Hepatocyte (in vitro differentiated cells): ENCODE measurements at regions not wholly inside any gene's neighbourhood (a gene's known extent, or its start where the extent isn't known, plus 50 kb on each side); places are given as distances from the start of the nearest gene placed in this dataset.

Source experiments
- DNase-seq: peaks from one replicate; pipeline ENCODE4 v3.0.0-alpha.2; 2016; ENCODE audit warnings: low spot score
- H2AFZ ChIP-seq: fragments of 200-600 bp; sonication (generic); 2 replicates; pipeline ENCODE4 v1.6.0; 2016; ENCODE audit warnings: antibody characterized with exemption, mild to moderate bottlenecking
- H3K27ac ChIP-seq: fragments of 200-600 bp; sonication (generic); 2 replicates; pipeline ENCODE4 v1.5.1; 2016; ENCODE audit warnings: mild to moderate bottlenecking
- H3K27me3 ChIP-seq: fragments of 200-600 bp; sonication (generic); 2 replicates; pipeline ENCODE4 v1.6.1; 2016
- H3K36me3 ChIP-seq: fragments of 200-600 bp; sonication (generic); replicated peaks from 2 replicates; pipeline ENCODE4 v1.5.1; 2016; ENCODE audit warnings: low read depth; ENCODE audit not compliant: insufficient read depth
- H3K4me1 ChIP-seq: fragments of 200-600 bp; sonication (generic); 2 replicates; pipeline ENCODE4 v1.5.1; 2016; ENCODE audit warnings: mild to moderate bottlenecking, moderate library complexity; ENCODE audit not compliant: insufficient read depth
- H3K4me2 ChIP-seq: fragments of 200-600 bp; sonication (generic); 2 replicates; pipeline ENCODE4 v1.6.0; 2016
- H3K4me3 ChIP-seq: fragments of 200-600 bp; sonication (generic); 2 replicates; pipeline ENCODE4 v1.5.1; 2016; ENCODE audit warnings: mild to moderate bottlenecking
- H3K79me2 ChIP-seq: fragments of 200-600 bp; sonication (generic); 2 replicates; pipeline ENCODE4 v1.6.0; 2017; ENCODE audit warnings: mild to moderate bottlenecking
- H3K9me2 ChIP-seq: fragments of 200-600 bp; sonication (generic); replicated peaks from 2 replicates; pipeline ENCODE4 v1.6.0; 2017; ENCODE audit warnings: mild to moderate bottlenecking; ENCODE audit not compliant: insufficient read depth
- H3K9me3 ChIP-seq: fragments of 200-600 bp; sonication (generic); 2 replicates; pipeline ENCODE4 v1.5.1; 2016; ENCODE audit warnings: low read depth, mild to moderate bottlenecking
- H4K20me1 ChIP-seq: fragments of 200-600 bp; sonication (generic); 2 replicates; pipeline ENCODE4 v1.6.0; 2016; ENCODE audit warnings: mild to moderate bottlenecking; ENCODE audit not compliant: insufficient read depth, poor library complexity, severe bottlenecking
- EZH2 ChIP-seq: fragments of 200-600 bp; sonication (generic); IDR thresholded peaks from 2 replicates; pipeline ENCODE4 v1.6.1; 2016; ENCODE audit warnings: antibody characterized with exemption, mild to moderate bottlenecking, borderline replicate concordance
- EZH2phosphoT487 ChIP-seq: fragments of 200-600 bp; sonication (generic); IDR thresholded peaks from one replicate; pipeline ENCODE4 v1.6.1; 2018; ENCODE audit warnings: antibody characterized with exemption, mild to moderate bottlenecking, low read depth, moderate library complexity; ENCODE audit not compliant: unreplicated experiment, severe bottlenecking
- WGBS: methylation state at CpG from one replicate; pipeline ENCODE4 v1.1.6; 2016; ENCODE audit warnings: low lambda C conversion rate; ENCODE audit errors: missing lambda C conversion rate; 5-methylcytosine and 5-hydroxymethylcytosine counted together
- TF ChIP-seq, protein P1 (sequence below): fragments of 200-600 bp; sonication (generic); IDR thresholded peaks from 2 replicates; pipeline ENCODE4 v1.5.1; 2016; ENCODE audit warnings: antibody characterized with exemption, mild to moderate bottlenecking; ENCODE audit not compliant: poor library complexity

- Histone ChIP-seq H3K4me3 (no peak overlapping the region), H2AFZ (no peak overlapping the region), H3K9me3 (no peaks in the 10 kb centered on the region), H3K36me3 (no peaks in the 10 kb centered on the region), H3K27me3 (no peaks in the 10 kb centered on the region), H3K27ac (no peak overlapping the region), H3K4me1 (no peaks in the 10 kb centered on the region), H3K79me2 (no peaks in the 10 kb centered on the region), H4K20me1 (no peaks in the 10 kb centered on the region), H3K9me2 (no peaks in the 10 kb centered on the region), H3K4me2 (no peak overlapping the region)
- DNase-seq: no peak
- TF ChIP-seq EZH2 (no peak), EZH2phosphoT487 (no peak)
- TF ChIP-seq, protein P1, sequence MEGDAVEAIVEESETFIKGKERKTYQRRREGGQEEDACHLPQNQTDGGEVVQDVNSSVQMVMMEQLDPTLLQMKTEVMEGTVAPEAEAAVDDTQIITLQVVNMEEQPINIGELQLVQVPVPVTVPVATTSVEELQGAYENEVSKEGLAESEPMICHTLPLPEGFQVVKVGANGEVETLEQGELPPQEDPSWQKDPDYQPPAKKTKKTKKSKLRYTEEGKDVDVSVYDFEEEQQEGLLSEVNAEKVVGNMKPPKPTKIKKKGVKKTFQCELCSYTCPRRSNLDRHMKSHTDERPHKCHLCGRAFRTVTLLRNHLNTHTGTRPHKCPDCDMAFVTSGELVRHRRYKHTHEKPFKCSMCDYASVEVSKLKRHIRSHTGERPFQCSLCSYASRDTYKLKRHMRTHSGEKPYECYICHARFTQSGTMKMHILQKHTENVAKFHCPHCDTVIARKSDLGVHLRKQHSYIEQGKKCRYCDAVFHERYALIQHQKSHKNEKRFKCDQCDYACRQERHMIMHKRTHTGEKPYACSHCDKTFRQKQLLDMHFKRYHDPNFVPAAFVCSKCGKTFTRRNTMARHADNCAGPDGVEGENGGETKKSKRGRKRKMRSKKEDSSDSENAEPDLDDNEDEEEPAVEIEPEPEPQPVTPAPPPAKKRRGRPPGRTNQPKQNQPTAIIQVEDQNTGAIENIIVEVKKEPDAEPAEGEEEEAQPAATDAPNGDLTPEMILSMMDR: no peak
- WGBS: 90% methylated on average over 7 of the region's 7 CpGs
Observed at GRCh38 chr4:133394971-133395627, 246.0 kb downstream of the PCDH10 start.

DNA sequence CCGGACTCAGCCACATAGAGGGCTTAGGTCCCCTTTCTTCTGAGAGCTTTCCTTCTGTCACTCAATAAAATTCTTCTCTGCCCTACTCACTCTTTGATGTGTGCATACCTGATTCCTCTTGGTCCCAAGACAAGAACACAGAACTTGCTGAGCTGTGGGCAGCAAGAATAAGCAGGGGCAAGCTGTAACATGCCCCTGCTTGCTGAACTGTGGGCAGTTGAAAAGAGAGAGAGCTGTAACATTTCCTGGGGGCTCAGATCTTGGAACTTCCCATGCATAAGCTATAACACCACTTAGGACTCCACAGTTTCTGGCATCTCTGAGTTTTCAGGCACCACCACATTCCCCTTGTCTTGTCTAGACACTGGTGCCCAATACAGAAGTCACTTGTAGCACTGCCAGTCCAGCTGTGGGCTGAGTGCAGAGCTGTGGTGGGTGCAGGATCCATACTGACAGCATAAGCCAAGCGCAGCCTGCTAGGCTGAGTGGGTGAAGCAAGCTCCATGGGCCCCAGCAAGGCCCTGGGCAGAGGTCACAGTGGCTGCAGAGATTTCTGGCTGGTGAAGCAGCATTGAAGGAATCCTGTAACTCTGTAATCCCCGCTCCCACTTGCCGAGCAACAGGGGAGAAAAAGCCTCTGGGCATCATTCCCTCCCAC, 241.2 kb downstream of the PCDH10 start:
- Histone ChIP-seq H3K79me2 (no peaks in the 10 kb centered on the region), H3K4me1 (no peaks in the 10 kb centered on the region), H3K36me3 (no peaks in the 10 kb centered on the region), H3K9me3 (no peaks in the 10 kb centered on the region), H3K9me2 (no peaks in the 10 kb centered on the region), H2AFZ (no peak overlapping the region), H3K4me2 (no peak overlapping the region), H3K4me3 (no peak overlapping the region), H3K27ac (no peak overlapping the region), H3K27me3 (no peaks in the 10 kb centered on the region), H4K20me1 (no peaks in the 10 kb centered on the region)
- no peak for DNase-seq
- 67% methylated on average over 4 of the region's 4 CpGs for WGBS
- no peak for TF ChIP-seq EZH2phosphoT487
- TF ChIP-seq, protein P1: no peak
- TF ChIP-seq EZH2: no peak

DNA sequence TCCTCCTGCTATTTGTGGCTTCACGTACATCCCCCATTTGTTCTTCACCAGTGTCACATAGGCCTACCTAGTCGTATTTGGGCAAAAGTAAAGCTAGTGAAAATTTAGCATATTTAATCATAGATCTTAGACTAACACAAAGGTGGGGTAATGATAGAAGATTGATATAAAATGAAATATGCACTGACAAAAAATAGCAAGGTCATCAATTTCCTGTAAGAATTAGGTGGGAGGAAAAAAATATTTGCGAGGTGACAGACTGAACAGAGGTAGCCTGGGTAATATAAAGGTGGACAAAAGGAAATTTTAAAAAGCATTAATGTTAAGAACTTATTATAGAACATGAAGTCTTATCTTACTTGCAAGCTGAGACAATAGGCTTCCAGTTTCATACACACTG, 239.9 kb downstream of the PCDH10 start:
- no peaks in the 10 kb centered on the region for H3K79me2 ChIP-seq
- no peaks in the 10 kb centered on the region for H3K27me3 ChIP-seq
- no peak overlapping the region for H2AFZ ChIP-seq
- H3K4me2 ChIP-seq: no peak overlapping the region
- H3K4me3 ChIP-seq: no peak overlapping the region
- no peaks in the 10 kb centered on the region for H4K20me1 ChIP-seq
- no peak overlapping the region for H3K27ac ChIP-seq
- DNase-seq: no peak
- no peaks in the 10 kb centered on the region for H3K9me3 ChIP-seq
- no peaks in the 10 kb centered on the region for H3K36me3 ChIP-seq
- H3K4me1 ChIP-seq: no peaks in the 10 kb centered on the region
- H3K9me2 ChIP-seq: no peaks in the 10 kb centered on the region
- WGBS: 97% methylated on average over 3 of the region's 3 CpGs
- TF ChIP-seq EZH2phosphoT487: no peak
- TF ChIP-seq EZH2: no peak

DNA sequence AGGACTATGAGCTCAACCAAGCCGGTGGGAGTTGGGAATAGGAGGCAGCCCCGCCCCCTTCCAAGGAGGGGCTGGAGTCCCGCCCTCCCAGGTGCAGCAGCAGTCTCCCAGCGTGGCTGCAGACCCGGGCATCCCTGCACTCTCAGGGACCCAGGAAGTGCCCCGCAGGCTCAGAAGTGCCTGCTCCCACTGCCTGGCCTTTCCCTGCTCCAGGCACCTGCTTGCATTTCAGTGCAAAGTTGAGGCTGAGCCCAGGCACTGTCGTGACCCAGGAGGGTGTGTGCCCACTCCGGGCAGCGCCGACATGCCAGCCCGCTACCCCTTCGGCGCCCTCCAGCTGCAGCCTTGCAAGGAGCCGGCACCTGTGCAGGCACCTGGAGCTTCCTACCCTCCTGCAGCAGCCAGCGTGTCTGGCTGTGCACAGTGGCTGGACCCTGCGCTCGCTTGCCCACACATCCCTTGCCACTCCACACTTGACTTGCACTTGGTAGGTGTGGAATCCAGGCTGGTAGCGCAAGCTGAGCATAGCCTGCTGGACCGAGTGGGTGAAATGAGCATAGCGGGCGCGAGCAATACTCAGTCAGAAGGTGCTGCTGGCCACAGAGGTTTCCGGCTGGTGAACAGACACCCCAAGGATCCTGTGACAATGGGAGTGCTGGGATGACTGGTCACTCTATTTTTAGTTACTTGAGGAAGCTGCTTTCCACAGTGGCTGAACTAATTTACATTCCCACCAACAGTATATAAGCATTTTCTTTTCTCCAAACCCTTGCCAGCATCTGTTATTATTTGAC, 236.3 kb downstream of the PCDH10 start:
- Histone ChIP-seq H3K79me2 (no peaks in the 10 kb centered on the region), H3K27ac (no peak overlapping the region), H2AFZ (no peak overlapping the region), H3K4me2 (no peak overlapping the region), H3K9me2 (no peaks in the 10 kb centered on the region), H3K27me3 (no peaks in the 10 kb centered on the region), H3K9me3 (no peaks in the 10 kb centered on the region), H3K36me3 (no peaks in the 10 kb centered on the region), H3K4me1 (no peaks in the 10 kb centered on the region), H4K20me1 (no peaks in the 10 kb centered on the region), H3K4me3 (no peak overlapping the region)
- TF ChIP-seq EZH2phosphoT487: no peak
- TF ChIP-seq EZH2: no peak
- TF ChIP-seq, protein P1: no peak
- 95% methylated on average over 23 of the region's 23 CpGs for WGBS
- no peak for DNase-seq
